GM12878 (cell line): ENCODE measurements at regions not wholly inside any gene's neighbourhood (a gene's known extent, or its start where the extent isn't known, plus 50 kb on each side); places are given as distances from the start of the nearest gene placed in this dataset.

Experiments used
- CHD4 ChIP-seq: fragments of 200-600 bp; sonication (generic); IDR thresholded peaks from 2 replicates; pipeline ENCODE4 v1.6.1; 2016; ENCODE audit warnings: mild to moderate bottlenecking
- EZH2 ChIP-seq: IDR thresholded peaks from 2 replicates; pipeline ENCODE4 v1.6.1; 2012; ENCODE audit warnings: low read depth, mild to moderate bottlenecking, control low read depth, inconsistent platforms, low read length, borderline replicate concordance; ENCODE audit not compliant: control insufficient read depth
- MYC ChIP-seq: IDR thresholded peaks from 2 replicates; pipeline ENCODE4 v1.6.1; 2011; ENCODE audit warnings: mild to moderate bottlenecking, low read length, moderate library complexity, inconsistent platforms; ENCODE audit not compliant: insufficient read depth, insufficient replicate concordance, insufficient read length, severe bottlenecking
- NFIC ChIP-seq: IDR thresholded peaks from 2 replicates; pipeline ENCODE4 v1.6.1; 2012; ENCODE audit warnings: low read depth, mild to moderate bottlenecking, inconsistent platforms, low read length, moderate library complexity
- POLR2AphosphoS5 ChIP-seq: IDR thresholded peaks from 2 replicates; pipeline ENCODE4 v1.6.1; 2011; ENCODE audit warnings: mild to moderate bottlenecking, low read length, inconsistent platforms
- RFX5 ChIP-seq: IDR thresholded peaks from 2 replicates; pipeline ENCODE4 v1.6.1; 2011; ENCODE audit warnings: low read depth, low read length, improper control_type of control experiment
- SMAD5 ChIP-seq: IDR thresholded peaks from 2 replicates; pipeline ENCODE4 v1.6.1; 2016; ENCODE audit warnings: antibody characterized with exemption, low read depth
- TF ChIP-seq, protein P1 (sequence below), 3 experiments: IDR thresholded peaks in 2 of 3; conservative IDR thresholded peaks in 1 of 3; 2 replicates each; pipeline ENCODE4 v1.5.1; 2011; ENCODE audit warnings: low read depth in 3 of 3, low read length in 3 of 3, mild to moderate bottlenecking in 3 of 3, control low read depth in 2 of 3, moderate library complexity in 2 of 3, inconsistent platforms in 1 of 3, mixed read lengths in 1 of 3; ENCODE audit not compliant: control insufficient read depth in 2 of 3, insufficient read depth in 1 of 3; ENCODE audit errors: extremely low read depth in 1 of 3

DNA sequence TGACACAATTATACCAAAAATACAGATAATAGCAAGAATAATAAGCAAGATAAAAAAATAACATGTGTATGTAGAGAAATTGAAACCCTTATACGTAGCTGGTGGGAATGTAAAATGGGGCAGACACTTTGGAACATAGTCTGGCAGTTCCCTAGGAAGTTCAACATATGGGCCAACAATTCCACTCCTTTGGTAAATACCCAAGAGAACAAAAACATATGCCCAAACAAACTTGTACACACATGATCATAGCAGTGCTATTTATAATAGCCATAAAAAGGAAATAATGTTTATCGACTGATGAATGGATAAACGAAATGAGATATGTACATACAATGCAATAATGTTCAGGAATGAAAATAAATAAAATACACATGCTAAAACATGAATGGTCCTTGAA is 462.4 kb upstream of the SORCS1 start:
- no peak for TF ChIP-seq EZH2
- TF ChIP-seq, protein P1, sequence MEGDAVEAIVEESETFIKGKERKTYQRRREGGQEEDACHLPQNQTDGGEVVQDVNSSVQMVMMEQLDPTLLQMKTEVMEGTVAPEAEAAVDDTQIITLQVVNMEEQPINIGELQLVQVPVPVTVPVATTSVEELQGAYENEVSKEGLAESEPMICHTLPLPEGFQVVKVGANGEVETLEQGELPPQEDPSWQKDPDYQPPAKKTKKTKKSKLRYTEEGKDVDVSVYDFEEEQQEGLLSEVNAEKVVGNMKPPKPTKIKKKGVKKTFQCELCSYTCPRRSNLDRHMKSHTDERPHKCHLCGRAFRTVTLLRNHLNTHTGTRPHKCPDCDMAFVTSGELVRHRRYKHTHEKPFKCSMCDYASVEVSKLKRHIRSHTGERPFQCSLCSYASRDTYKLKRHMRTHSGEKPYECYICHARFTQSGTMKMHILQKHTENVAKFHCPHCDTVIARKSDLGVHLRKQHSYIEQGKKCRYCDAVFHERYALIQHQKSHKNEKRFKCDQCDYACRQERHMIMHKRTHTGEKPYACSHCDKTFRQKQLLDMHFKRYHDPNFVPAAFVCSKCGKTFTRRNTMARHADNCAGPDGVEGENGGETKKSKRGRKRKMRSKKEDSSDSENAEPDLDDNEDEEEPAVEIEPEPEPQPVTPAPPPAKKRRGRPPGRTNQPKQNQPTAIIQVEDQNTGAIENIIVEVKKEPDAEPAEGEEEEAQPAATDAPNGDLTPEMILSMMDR (IDR thresholded peaks at IDR 0.05 in 2 of 3, conservative IDR thresholded peaks at IDR 0.05 in 1 of 3; ENCODE audit: control insufficient read depth in 2 of 3, extremely low read depth in 1 of 3, insufficient read depth in 1 of 3, low read depth in 3 of 3, low read length in 3 of 3), result no peak
- no peak for TF ChIP-seq POLR2AphosphoS5
- no peak for TF ChIP-seq RFX5
- TF ChIP-seq NFIC, result no peak
- TF ChIP-seq CHD4, result no peak
- TF ChIP-seq MYC, result no peak
- TF ChIP-seq SMAD5, result no peak
